Fibroblast of gingiva (primary cell): ENCODE measurements at regions not wholly inside any gene's neighbourhood (a gene's known extent, or its start where the extent isn't known, plus 50 kb on each side); places are given as distances from the start of the nearest gene placed in this dataset.
A peak's percentile ranks its signal among the peaks of the same experiment; 100 is the strongest.

ENCODE experiments used
- DNase-seq: peaks from one replicate; pipeline ENCODE4 v3.0.0-alpha.2; 2011; ENCODE audit warnings: low read depth

DNA sequence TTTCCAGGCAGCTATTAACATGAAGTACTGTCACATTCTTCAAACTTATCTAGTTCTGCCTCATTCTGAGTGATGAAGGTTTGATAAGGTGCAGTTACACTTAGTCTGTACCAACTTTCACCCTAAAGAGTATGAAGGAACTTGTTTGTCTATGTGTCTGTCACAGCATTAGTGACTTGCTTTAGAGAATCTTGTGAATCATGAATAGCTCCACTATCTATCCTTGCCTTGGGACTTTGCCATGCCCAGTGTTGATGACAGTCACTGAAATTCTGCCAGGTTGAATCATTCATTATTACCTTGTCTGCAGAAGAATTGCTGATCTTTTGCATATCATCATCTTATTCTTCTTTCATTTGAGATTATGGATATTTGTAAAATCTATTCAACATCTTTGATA lies 50.9 kb upstream of the A1CF start:
- DNase-seq: no peak

DNA sequence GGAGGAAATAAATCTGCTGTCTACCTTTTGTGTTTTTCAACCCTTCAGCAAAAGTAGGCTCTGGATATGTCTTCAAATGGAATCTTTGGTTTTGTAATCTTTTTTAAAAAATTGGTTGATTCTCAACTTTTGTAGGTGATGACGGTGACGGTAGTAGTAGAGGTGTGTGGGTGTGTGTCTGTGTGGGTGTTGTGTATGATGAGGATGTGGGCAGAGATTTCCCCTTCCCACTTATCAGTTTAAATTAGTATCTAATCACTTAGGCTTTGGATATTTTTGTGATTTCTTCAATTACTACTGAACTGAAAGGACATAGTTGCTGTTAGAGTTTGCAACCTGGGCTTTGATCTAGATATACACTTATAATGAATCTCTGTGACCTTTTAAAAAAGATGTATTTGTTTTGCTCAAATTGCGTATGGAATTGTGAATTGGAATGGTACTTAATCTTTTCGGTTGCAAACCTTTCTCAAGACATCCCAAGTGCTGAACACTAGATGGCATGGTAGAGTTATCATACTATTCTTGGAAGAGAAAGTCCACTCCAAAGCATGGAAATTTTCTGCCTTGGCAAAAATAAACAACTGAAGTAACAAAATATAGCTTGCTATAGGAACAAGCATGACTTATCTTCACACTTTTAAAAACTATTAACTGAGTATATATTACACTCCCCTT lies 51.9 kb upstream of the A1CF start:
- peak; percentile 34 for DNase-seq

DNA sequence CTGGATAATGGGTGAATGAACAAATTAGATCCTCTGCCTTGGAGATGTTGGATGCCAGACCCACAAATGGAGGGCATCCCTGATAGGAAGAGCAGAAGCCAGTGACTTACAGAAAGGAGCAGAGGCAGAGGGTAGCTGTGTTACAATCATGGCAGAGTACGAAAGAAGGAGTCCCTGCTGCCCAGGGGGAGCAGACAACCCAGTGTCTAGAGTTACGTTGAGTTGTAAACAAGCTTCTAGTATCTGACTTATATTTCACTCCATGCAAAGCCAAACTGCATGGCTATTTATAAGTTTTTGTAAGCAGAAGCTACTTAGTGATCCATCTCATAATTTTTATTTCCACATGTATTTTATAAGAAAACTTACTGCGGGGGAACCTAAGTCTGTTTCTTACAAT lies 56.2 kb upstream of the A1CF start:
- no peak for DNase-seq

DNA sequence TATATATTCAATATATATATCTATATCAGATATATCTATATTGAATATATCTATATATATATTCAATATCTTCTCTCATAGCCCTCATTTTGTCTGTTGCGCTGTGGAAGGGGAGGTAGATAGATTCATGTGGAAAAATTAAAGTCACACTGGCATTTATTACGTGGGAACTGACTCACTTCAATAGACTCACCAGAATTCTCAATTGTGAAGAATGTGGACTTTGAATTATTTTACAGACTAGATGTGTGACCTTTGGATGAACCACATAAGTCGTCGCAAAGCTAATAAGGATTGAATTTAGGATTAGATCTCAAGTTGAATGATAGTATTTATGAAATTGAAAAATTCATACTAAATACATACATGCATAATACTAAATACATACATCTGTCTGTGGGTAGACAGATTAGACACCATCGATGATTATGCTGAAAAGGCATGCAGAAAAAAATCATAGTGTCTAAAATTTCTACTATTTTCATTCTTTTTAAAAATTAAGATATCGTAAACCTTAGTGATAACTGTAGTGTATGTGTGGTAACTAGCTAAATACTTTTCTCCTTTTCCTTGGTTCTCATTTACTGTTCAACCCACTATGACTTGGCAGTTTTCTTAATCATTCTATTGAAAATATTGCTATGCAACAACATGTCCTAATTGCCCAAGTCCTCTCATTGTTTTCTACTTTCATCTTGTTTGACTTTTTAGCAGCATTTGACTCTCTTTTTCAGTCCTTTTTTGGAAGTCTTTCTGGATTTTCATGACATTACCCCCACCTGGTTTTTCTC lies 61.8 kb upstream of the A1CF start:
- DNase-seq: no peak

DNA sequence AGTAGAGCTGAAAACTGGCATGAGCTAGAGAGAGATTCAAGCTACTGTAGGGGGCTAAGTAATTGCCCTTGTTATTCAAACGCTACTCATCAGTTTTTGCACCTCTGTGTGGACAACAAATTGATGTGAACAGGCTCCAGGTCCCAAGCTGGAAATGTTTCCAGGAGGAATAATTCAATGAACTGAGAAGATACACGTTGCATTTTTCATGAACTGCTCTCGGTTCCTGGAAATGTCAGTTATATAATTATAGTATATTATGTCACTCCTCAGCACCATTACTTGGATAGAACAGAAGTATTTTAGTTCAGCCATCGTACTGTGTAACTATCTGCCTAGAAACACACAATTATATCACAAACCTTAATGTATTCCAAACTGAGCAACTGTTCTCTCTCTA lies 65.9 kb upstream of the A1CF start:
- DNase-seq: no peak

DNA sequence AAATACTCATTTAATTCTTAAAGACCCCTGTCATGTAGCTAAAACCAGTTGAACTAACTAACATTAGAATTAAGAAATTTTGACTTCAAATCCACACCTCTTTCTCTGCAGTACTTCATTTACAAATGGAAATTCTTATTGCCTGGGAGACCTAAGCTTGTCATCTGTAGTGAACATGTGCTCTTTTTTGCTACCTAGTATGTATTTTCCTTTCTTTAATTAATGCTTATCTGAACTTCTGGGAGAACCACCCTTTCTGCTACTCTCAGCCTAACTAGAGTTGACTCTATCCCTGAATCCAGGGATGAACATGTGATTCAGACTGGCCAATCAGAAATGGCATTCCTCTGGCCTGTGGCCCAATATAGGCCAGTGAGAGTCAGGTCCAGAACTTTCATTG lies 75.9 kb upstream of the A1CF start:
- no peak for DNase-seq

DNA sequence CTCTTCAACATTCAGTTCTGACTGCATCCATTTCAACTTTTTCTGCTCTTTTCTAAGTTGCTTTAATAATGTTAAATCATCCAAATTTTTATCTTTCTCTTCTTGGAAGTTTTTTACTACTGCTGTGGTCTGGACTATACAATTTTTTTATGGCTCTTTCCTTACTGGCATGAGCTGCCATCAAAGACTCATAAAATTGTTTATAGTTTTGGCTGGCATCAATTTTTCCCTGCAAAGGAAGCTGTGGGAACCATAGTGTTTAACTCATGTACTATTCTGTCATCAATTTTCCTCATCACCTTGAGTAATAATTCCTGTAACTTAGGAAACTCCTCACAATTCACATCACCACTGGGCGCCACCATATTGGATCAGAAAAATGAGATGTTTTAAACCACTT lies 77.6 kb upstream of the A1CF start:
- DNase-seq: no peak

DNA sequence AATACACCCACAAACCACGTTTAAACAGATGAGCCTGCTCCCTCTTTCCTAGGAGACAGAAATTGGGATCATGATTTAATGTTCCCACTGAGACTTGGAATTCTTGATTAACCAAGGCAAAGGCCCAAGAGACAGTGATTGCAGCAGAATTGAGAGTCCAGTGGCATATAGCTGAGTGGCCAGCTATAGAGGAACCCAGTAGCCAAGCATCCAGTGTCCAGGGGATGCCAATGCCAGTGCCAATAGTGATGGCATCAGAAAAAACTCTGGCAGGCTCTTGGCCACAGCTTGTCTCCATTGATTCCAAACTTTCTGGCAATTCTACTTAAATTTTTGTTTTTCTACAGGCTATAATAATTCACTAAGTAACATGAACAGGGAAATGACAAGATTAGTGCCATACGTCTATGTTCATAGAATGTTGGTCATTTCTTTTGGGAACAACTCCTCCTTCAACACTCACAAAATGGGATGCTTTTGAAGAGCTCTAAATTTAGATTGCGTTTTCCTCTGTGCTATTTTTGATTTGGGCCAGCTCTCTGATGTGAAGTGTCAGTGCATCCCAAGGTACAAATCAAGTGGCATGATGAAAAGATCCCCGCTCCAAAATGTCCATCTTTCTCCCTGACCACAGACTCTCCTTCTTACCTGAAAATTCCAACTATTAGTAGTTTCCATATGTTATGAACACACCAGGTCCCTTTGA lies 83.1 kb upstream of the A1CF start:
- DNase-seq: no peak

DNA sequence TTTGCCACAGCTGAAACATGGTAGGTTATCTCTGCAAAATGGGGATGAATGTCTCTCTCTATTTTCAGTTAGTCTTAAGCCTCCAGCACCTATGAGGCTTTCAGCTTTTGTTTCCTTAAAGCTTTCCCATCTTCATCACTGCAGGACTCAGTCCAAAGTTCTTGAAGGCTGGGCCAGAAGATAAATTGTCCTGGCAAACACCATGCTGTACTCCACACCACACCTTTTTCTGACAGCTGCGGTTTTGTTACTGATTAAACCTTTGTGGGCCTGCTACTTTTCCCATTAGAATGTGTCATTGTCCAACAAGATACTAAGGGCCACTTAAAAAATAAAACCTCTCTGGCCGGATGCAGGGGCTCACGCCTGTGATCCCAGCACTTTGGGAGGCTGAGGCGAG lies 87.2 kb upstream of the A1CF start:
- DNase-seq: no peak

DNA sequence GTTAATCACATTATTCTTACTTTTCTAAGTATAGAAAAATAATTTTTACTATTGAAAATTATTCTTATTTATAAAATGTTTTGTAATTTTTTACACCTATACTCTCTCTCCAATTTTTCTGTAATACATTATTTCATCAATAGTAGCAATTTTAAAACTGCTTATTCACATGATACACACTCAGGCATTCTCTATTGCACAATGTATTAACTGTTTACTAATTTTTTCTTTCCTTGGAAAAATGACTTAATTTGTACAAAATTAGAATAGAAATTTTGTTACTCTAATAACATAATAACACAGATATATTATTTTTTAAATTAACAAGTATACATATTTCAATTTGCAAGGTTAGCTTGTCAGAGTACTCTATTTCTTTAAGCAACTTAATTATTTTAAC lies 92.9 kb upstream of the PRKG1 start:
- DNase-seq: no peak

DNA sequence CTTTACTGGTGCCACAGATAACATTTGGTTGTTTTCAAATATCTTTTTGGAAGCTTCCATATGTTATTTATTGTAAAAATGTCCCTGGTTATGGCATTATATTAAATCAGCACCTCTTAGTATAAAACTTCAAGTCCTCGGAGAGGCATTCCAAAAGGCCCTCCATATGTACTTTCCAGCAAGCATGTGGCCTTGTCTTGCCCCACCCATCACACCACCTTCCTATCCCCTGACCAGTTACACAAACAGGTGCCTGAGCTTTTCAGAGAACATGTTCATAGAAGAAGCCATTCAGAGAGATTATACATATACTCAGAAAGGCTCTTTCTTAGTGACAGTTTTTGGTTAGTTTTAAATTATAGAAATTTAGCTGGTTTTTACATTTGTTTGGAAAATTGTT lies 92.4 kb upstream of the PRKG1 start:
- DNase-seq: no peak

DNA sequence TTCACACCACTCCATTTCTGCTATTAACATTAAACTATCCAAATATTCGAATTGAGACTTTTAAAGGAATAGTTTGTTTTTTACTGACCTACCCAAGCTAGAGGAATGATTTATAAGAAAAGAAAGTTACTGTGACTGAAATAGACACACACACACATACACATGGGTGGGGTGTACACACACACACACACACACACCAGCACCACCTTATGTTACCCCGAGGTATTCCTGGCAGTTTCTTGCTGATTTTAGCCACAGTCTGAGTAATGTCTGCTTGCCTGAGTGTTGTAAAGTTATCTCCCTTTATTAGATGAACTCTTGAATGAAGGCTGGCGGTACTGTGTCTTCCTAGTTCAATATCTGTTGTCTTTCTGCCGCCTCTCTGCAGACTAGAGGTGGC lies 91.3 kb upstream of the PRKG1 start:
- no peak for DNase-seq

DNA sequence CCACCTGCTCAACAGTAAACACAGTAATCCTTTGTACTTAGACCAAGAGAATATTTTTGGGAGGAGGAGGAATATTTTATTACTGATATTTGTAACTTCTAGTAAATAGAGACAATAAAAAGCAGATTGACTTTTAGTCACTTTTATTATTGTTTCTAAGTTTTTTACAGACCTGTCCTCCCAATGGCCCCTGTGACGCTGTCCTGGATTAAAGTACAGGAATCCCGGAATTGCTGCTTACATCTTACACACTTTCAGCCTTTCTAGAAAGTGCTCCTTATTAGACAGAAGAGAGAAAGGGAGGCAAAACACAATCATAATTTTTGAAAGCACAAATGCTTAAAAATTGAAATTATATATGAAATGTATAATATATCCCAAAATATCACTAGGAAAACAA lies 86.4 kb upstream of the PRKG1 start:
- no peak for DNase-seq

DNA sequence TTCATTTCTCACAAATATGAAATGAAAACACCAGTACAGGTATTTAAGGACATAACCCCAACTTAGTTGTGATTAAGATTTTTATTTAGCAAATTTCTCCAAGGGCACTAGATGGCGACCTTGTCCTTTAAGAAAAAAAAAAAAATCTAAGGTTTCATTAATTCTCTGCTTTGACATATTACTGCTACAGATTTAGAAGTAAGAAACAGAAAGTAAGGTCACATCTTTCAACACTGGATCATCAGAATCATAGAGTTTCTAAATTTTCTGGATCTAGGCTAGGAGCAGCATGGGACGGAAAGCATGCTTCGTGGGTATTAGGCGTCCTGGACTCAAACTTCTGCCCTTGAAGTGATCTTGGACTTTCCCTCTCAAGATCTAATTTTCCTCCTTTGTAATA lies 85.5 kb upstream of the PRKG1 start:
- DNase-seq: no peak

DNA sequence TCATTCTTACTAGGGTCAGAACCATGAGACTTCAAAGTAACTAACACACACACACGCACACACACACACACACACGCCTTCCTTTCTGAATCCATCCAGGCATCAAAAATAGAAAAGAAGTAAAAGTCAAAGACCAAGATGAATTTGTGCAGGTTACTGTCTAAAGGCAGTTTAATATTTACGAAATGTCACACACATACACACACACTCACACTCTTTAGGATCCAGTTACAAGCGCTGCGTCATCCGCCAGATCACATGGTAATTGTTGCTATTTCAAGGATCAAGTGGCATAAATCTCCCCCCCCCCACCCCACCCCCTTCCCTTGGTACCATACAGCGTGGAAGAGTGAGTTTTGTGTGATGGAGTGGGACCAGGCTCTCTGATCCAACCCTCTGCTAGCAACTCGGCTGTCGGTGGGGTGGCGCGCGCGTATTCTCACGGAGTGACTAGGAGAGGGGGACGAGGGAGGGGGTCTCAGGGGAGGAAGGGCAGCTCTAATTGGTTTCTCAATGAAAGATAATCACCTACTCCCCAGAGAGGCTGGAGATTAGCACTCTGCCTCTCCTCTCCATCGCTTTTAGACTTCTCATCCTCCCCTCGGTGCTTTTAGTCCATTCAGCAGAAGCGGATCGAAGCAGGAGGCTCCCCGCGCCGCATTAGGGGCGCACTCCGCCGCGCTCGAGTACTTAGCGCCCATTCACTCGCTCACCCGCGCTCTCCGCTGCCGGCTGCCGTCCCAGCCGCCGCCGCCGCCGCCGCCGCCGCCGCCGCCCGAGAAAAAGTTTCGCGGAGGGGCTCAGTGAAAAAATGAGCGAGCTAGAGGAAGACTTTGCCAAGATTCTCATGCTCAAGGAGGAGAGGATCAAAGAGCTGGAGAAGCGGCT lies 83.5 kb upstream of the PRKG1 start:
- peak; percentile 81 for DNase-seq

DNA sequence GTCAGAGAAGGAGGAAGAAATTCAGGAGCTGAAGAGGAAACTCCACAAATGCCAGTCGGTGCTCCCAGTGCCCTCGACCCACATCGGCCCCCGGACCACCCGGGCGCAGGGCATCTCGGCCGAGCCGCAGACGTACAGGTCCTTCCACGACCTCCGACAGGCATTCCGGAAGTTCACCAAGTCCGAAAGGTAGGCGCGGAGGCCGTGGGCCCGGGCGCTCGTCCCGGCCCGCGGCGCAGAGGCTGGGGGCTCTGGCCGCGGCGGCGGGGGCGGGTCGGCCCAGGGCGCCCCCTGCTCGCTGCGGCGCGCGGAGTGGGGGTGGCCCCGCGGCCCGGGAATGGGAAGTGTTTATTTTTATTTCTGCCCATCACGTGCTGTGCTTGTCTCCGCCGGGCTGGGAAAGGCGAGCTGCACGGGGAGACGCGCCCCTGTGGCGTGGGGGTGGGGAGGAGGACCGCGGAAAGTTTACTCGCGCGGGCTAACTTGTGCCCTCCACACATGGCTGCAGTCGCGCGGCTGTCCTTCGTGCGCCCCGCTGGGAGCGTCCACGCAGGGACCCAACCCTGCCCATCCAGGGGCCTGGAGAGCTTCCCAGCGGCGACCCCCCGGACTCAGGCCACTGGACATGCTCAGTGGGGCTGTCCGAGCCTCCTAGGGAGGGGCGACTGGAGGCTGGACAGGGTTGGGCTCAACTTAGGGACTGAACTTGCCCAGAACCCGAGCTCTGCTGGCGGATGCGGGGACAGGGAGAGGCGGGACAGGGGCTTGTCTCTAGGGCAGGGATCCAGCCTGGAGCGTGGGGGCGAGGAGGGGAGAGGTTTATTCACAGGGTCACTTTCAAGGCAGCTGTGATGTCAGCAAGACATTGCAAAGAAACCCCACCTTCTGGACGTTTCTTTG lies 82.6 kb upstream of the PRKG1 start:
- no peak for DNase-seq

DNA sequence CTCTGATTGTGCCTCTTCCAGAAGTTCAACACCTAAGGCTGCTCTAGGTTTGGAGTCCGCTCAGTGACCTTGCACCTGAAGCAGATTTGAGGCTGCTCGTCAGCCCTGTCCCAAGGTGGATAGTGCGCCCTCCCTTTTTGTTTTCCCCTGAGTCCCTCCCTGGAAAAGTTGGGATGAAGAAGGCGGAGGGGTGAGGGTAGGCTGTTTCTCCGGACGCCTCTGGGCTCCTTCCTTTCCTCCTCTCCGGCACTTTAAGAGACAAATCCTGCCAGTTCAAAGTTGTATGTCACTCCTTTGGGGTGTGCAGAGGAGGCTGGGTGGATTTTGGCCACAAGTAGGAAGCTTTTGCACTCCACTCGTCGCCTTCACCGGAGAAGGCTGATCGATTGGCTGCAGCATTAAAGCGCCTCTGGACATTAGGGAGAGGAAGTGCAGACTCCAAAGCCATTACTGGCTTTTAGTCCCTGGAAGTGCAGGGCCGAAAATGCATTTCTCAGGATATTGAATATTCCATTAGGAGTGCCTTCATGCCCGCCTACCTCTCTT lies 81.9 kb upstream of the PRKG1 start:
- DNase-seq: no peak

DNA sequence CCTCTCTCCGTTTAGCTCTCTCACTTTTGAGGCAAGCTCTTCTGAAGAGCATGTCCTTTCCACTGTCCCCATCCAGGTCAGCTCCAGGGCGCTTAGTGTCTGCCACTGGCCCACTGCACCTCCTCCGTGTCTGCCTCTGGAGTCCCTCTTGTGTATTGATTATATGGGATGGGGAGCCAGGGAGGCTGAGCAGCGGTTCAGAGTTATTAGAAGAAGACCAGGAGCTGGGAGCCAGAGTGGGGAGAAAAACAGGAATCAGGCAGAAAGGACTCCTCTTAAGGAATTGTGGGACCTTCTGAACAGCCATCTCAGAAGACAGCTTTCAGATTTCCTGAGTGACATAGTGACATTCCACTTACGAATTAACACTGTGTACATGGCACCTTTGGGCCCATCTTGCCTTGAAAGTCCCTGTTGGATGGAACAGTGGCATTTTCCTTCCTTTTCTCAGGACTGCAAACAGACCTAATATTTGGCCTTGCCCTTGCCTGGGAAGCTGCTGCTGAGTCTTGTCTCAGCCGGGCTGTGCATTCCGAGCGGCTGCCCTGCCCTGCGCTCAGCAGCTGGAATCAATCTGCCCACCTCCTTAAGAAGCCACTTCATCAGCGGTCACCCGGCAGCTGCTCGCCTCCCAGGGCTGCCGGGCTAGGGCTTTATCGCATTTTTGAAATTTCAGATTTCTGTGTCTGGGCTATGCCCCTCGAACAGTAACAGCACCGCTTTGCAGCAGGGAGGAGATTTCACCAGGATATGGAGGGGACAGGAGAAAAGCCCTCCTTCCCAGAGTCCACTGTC lies 81.1 kb upstream of the PRKG1 start:
- DNase-seq: peak; percentile 66

DNA sequence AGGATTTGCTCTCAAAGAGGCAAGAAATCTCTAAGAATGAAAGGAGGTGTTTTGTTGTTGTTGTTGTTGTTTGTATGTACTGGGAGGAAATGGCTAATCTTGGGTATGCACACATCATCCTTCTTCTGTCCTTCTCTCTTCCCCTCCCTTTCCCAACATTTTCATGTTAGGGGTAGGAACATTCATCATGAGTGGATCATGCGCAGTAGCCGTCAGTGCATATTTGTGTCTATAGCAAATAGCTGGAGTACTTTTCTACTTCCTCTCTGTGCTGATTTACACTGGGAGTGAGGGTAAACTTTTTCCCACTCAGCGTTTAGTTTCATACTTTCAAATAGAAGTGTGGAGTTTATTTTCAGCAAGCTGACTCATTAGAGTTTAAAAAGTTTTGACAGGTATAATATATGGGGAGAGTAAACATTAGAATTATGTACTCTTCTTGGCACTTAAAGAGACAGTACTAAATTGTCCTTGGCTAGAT lies 80.5 kb upstream of the PRKG1 start:
- peak; percentile 45 for DNase-seq

DNA sequence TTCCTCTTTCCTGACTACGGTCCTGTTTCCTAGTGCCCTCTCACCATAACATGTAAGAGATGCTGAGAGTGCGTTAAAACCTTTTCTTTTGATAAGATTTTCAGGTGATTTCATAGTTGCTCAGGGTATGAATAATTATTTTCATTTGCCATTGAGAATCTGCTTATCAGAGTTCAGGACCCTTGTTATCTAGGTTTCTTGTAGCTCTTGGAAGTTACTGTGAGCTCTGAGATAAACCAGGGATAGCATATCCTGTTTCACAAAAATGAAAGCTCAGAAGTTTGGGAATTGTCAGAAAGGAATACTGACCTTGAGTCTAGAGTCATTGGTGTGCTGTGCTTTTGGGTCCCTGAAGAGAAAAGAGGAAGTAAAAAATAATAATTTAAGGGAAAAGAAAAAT lies 76.8 kb upstream of the PRKG1 start:
- no peak for DNase-seq
